VCaP (cell line): ENCODE measurements at regions not wholly inside any gene's neighbourhood (a gene's known extent, or its start where the extent isn't known, plus 50 kb on each side); places are given as distances from the start of the nearest gene placed in this dataset.

Source experiments
- H3K27ac ChIP-seq: fragments of 450-650 bp; 2 replicates; pipeline ENCODE4 v1.5.1; 2017
- TF ChIP-seq, protein P1 (sequence below): fragments of 450-650 bp; conservative IDR thresholded peaks from 2 replicates; pipeline ENCODE4 v1.5.1; 2017; ENCODE audit warnings: mild to moderate bottlenecking, moderate library complexity

DNA sequence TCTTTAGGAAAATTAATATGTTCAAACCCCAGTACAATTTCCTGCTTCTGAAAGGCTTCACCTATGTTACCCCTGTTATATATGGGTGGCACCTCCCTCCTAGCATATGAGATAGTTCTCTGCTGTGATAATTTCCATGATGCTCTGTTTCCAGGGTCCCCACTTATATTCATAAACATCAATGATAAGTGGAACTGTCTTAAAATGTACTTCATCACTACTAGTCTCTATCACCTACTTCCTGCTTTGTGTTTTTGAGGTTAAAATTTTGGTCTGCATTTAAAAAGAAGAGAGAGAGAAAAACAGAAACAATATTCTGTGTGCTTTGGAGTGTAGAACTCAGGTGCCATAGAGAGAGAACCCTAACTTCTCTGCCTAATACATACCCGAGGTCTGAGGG, 234.7 kb downstream of the HTR1A start:
- TF ChIP-seq, protein P1, sequence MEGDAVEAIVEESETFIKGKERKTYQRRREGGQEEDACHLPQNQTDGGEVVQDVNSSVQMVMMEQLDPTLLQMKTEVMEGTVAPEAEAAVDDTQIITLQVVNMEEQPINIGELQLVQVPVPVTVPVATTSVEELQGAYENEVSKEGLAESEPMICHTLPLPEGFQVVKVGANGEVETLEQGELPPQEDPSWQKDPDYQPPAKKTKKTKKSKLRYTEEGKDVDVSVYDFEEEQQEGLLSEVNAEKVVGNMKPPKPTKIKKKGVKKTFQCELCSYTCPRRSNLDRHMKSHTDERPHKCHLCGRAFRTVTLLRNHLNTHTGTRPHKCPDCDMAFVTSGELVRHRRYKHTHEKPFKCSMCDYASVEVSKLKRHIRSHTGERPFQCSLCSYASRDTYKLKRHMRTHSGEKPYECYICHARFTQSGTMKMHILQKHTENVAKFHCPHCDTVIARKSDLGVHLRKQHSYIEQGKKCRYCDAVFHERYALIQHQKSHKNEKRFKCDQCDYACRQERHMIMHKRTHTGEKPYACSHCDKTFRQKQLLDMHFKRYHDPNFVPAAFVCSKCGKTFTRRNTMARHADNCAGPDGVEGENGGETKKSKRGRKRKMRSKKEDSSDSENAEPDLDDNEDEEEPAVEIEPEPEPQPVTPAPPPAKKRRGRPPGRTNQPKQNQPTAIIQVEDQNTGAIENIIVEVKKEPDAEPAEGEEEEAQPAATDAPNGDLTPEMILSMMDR, result no peak
- no peak overlapping the region for H3K27ac ChIP-seq

DNA sequence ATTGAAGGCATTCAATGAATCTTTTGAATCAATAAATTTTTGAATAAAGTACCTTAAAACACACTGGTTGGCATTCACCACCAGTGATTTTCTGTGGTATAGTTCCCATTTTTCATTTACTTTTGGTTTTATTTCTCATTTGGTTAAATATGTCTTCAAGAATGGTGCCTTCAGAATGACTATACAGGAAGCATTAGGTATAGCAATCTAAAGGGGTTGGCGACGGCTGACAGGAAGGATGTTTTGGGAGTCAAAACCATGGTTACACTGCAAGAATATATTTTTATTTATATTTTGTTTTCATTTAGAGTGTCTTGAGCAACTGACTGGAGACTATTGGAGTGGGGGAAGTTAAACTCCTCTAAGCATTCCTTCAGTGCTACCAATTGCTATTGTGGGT, 235.7 kb downstream of the HTR1A start:
- TF ChIP-seq, protein P1, result no peak
- no peak overlapping the region for H3K27ac ChIP-seq

DNA sequence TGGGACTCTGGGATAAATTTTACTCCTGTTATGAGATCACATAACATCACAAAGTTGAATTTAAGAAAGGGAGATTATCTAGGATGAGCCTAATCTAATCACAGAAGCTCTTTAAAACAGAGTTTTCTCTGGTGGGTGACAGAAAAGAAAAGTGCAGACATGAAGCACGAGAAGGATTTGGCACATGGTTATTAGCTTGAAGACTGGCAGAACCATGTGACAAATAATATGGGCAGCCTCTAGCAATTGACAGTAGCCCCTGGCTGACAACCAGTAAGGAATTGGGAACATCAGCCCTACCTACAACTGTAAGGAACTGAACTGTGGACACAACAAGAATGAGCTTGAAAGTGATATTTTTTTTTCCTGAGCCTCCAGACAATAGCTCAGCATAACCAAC, 243.1 kb downstream of the HTR1A start:
- TF ChIP-seq, protein P1, result no peak
- H3K27ac ChIP-seq, result no peak overlapping the region

DNA sequence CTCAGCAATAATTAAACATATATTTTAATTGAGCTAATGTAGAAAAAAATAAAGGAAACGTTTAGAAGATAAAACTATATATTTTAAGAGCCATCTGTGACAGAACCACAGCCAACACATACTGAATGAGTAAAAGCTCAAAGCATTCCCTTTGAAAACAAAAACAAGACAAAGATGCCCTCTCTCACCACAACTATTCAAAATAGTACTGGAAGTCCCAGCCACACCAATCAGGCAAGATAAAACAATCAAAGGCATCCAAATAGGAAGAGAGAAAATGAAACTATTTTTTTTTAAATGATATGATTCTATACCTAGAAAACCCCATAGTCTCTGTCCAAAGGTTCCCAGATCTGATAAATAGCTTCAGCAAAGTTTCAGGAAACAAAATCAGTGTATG, 262.0 kb downstream of the HTR1A start:
- TF ChIP-seq, protein P1, result no peak
- no peak overlapping the region for H3K27ac ChIP-seq

DNA sequence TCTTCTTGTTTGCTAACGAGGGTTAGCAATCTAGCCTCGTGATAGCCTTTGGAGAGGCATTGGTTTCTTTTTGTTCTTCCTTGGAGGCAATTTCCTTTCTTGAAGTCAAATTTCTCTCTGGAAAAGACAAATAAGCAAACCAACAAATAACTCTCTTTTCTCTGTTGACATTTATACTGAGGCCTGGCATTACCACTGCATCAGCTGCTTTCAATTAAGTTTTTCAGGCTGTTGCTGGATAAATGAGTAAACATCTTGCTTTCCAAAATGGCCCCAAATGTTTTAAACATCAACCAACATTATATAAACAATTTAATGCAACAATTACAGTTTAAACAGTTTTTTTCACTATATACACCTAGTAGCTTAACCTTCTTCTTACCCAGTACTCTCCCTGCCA, 264.4 kb downstream of the HTR1A start:
- no peak overlapping the region for H3K27ac ChIP-seq
- TF ChIP-seq, protein P1, result no peak

DNA sequence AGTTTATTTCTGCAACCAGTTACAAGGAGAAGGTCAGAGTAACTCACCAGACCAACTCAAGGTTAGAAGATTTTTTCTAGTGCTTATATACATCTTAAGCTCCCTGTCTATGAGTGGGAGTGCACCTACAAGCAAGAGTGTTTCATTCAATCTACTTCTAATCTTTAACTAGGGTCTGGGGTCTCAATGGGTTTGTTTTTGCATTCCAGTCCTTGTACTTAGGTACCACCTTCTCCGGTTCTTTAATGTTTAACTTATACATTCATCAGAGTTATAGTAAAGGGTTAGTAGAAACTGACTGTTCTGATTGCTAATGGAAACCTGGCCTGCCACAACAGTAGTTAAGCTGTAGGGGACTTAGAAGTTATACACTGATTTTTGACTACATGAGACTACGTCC, 271.7 kb downstream of the HTR1A start:
- TF ChIP-seq, protein P1, result no peak
- H3K27ac ChIP-seq, result no peak overlapping the region

DNA sequence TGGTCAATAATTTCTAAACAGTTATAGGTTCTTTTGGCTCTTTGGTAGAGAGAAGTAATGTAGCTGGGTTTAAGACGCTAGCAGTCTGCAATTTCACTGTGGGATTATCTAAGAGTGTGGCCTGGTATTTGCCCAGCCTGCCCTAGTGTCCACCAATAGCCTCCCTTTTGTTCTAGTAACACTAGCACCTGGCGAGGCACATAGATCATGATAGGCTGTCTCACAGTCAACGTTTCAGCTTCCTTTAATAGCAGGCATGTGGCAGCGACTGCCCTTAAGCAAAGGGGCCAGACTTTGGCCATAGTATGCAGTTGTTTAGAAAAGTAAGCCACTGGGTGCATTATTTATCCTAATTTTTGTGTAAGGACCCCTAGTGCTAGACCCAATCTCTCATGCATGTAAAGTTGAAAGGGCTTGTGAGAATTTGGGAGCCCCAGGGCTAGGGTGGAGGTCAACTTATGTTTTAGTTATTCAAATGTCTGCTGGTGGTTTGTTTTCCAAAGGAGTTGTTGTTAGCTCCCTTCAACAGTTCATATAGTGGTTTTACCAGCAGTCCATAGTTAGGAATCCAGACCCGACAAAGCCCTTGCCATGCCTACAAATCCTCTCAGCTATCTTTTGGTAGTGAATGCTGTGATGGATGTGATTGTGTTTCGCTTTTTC, 274.3 kb downstream of the HTR1A start:
- no peak overlapping the region for H3K27ac ChIP-seq
- TF ChIP-seq, protein P1, result no peak
